ENCODE measurements at regions not wholly inside any gene's neighbourhood (a gene's known extent, or its start where the extent isn't known, plus 50 kb on each side); places are given as distances from the start of the nearest gene placed in this dataset.

DNA sequence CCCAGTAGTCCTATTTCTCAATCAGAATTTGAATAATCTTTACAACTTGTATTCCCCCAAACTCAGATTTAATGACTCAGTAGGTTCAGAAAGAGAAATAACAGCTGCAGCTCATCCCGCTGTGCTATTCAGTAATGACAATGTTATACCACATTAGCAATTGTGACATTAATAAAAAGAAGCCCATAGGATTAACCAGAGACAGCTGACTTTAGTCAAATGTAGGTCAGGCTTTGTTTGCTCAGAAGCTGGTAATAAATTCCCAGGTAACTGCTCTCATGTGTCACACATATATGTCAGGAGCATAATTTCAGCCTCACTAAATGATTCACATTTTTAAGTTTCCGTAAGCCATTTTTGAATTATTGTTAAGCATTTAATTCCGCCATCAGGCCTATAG is 222.0 kb upstream of the UBE2E2 start:
- DNase-seq (ENCODE audit: extremely low read depth, insufficient read length) = no peak
- no peak overlapping the region for H3K4me3 ChIP-seq (replicated peaks; ENCODE audit: low read depth, low read length)
- no peaks in the 10 kb centered on the region for H3K27me3 ChIP-seq (replicated peaks; ENCODE audit: control insufficient read depth, insufficient read depth, low read length)
- TF ChIP-seq, protein P1, sequence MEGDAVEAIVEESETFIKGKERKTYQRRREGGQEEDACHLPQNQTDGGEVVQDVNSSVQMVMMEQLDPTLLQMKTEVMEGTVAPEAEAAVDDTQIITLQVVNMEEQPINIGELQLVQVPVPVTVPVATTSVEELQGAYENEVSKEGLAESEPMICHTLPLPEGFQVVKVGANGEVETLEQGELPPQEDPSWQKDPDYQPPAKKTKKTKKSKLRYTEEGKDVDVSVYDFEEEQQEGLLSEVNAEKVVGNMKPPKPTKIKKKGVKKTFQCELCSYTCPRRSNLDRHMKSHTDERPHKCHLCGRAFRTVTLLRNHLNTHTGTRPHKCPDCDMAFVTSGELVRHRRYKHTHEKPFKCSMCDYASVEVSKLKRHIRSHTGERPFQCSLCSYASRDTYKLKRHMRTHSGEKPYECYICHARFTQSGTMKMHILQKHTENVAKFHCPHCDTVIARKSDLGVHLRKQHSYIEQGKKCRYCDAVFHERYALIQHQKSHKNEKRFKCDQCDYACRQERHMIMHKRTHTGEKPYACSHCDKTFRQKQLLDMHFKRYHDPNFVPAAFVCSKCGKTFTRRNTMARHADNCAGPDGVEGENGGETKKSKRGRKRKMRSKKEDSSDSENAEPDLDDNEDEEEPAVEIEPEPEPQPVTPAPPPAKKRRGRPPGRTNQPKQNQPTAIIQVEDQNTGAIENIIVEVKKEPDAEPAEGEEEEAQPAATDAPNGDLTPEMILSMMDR (IDR thresholded peaks at IDR 0.05; ENCODE audit: insufficient read depth, low read length, poor library complexity, severe bottlenecking) = no peak
- no peaks in the 10 kb centered on the region for H3K36me3 ChIP-seq (ENCODE audit: control insufficient read depth, insufficient read depth, low read length)

DNA sequence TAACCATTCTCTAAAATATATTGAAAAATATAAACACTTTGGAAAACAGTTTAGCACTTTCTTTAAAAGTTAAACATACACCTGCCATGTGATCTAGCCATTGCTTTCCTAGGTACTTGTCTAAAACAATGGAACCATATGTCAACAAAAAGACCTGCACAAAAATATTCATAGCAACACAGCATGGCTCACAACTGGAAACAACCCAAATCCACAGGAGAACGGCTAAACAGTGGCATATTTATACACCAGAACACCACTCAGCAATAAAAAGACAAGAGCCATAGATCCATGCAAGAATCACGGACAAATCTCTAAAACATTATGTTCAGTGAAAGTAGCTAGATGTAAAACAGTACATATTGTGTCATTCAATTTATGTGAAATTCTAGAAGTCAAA is 221.3 kb upstream of the UBE2E2 start:
- TF ChIP-seq, protein P1 (IDR thresholded peaks at IDR 0.05; ENCODE audit: insufficient read depth, low read length, poor library complexity, severe bottlenecking) = no peak
- no peak for DNase-seq (ENCODE audit: extremely low read depth, insufficient read length)
- Histone ChIP-seq H3K27me3 (replicated peaks; ENCODE audit: control insufficient read depth, insufficient read depth, low read length) (no peaks in the 10 kb centered on the region), H3K36me3 (ENCODE audit: control insufficient read depth, insufficient read depth, low read length) (no peaks in the 10 kb centered on the region), H3K4me3 (replicated peaks; ENCODE audit: low read depth, low read length) (no peak overlapping the region)

DNA sequence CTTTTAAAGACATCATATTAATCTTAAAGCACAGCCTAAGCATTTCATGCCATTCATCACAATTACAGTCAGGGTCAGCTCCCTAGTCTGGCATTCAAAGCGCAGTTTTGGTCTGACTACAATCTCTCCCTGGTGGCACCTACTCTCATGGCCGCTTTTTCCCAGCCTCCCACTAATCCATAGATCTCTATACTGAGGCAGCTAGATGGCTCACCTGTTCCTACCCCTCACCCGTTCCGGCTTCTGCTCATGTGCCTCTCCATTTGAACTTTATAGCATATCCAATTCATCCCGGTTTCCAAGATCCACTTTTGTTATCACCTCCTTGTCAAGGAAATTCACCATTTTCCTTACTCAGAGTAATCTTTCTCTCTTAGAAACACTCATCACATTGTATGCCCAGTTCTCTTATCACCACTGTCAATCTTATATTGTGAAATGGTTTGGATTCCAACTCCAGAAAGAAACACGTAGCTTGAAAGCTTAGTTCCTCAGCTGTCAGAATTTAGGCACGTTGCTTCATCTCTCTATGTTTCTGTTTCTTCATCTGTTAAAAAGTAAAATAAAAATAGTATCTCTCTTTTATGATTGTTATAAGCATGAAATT is 220.0 kb upstream of the UBE2E2 start:
- H3K36me3 ChIP-seq (ENCODE audit: control insufficient read depth, insufficient read depth, low read length) = no peaks in the 10 kb centered on the region
- no peak overlapping the region for H3K4me3 ChIP-seq (replicated peaks; ENCODE audit: low read depth, low read length)
- DNase-seq (ENCODE audit: extremely low read depth, insufficient read length) = no peak
- no peaks in the 10 kb centered on the region for H3K27me3 ChIP-seq (replicated peaks; ENCODE audit: control insufficient read depth, insufficient read depth, low read length)
- TF ChIP-seq, protein P1 (IDR thresholded peaks at IDR 0.05; ENCODE audit: insufficient read depth, low read length, poor library complexity, severe bottlenecking) = no peak

DNA sequence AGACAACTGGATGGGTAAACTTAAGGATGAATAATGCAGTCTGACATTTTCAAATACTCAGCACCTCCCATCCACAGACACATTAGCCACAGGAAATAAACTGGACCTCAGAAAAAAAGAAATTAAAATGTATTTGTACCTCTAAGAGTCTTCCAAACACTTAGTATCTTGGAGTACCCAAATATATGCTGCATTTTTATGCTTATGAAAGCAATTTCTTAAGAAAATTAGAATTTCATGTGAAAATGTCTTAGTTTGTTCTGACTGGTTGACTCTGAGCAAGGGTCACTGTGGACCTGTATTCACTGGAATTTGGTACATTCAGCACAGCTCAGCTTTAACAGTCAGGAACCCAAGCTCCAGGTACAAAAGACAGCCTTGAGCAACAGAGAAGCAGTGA is 216.2 kb upstream of the UBE2E2 start:
- H3K27me3 ChIP-seq (replicated peaks; ENCODE audit: control insufficient read depth, insufficient read depth, low read length) = no peaks in the 10 kb centered on the region
- no peak overlapping the region for H3K4me3 ChIP-seq (replicated peaks; ENCODE audit: low read depth, low read length)
- TF ChIP-seq, protein P1 (IDR thresholded peaks at IDR 0.05; ENCODE audit: insufficient read depth, low read length, poor library complexity, severe bottlenecking) = no peak
- no peak for DNase-seq (ENCODE audit: extremely low read depth, insufficient read length)
- no peaks in the 10 kb centered on the region for H3K36me3 ChIP-seq (ENCODE audit: control insufficient read depth, insufficient read depth, low read length)

DNA sequence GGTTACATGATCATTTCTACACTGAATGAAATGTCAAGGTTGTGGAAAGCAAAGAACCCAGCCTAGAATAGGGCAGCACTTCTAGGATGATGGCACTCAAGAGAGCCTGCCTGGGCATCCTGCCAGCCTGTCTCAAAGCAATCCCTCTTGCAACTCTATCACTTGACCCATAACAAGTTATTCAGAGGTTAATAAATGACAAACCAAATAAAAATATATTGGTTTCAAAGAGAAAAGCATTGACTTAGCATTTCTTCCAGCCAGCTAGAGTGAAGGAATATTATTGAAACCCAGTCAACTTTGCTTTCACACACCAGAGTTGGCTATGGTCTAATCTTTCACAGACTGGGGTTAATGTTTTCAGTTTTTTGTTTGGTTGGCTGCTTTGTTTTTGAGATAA is 214.6 kb upstream of the UBE2E2 start:
- TF ChIP-seq, protein P1 (IDR thresholded peaks at IDR 0.05; ENCODE audit: insufficient read depth, low read length, poor library complexity, severe bottlenecking) = no peak
- Histone ChIP-seq H3K36me3 (ENCODE audit: control insufficient read depth, insufficient read depth, low read length) (no peaks in the 10 kb centered on the region), H3K27me3 (replicated peaks; ENCODE audit: control insufficient read depth, insufficient read depth, low read length) (no peaks in the 10 kb centered on the region), H3K4me3 (replicated peaks; ENCODE audit: low read depth, low read length) (no peak overlapping the region)
- DNase-seq (ENCODE audit: extremely low read depth, insufficient read length) = no peak

DNA sequence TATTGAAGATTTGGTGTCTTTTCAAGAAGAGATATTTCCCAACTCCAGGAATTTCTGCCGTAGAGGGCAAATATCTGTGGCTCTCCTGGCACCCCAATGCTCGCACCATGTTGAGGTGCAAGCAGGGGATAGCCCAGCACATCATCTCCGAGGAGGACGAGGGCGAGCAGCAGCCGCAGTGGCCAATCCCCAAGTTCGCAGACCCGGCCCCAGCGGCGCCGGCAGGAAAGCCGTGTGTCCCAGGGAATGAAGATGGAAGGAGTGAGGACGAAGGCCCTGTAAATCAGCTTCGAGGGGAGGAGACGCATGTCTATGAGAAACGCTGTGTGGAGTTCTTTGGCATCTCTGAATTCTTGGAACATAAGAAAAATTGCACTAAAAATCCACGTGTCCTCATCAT is 213.4 kb upstream of the UBE2E2 start:
- H3K4me3 ChIP-seq (replicated peaks; ENCODE audit: low read depth, low read length) = no peak overlapping the region
- no peak for DNase-seq (ENCODE audit: extremely low read depth, insufficient read length)
- no peaks in the 10 kb centered on the region for H3K36me3 ChIP-seq (ENCODE audit: control insufficient read depth, insufficient read depth, low read length)
- H3K27me3 ChIP-seq (replicated peaks; ENCODE audit: control insufficient read depth, insufficient read depth, low read length) = no peaks in the 10 kb centered on the region
- TF ChIP-seq, protein P1 (IDR thresholded peaks at IDR 0.05; ENCODE audit: insufficient read depth, low read length, poor library complexity, severe bottlenecking) = no peak
